Urinary bladder (tissue), 3 donors: ENCODE measurements at regions not wholly inside any gene's neighbourhood (a gene's known extent, or its start where the extent isn't known, plus 50 kb on each side); places are given as distances from the start of the nearest gene placed in this dataset.

ENCODE experiments used
- DNase-seq: peaks from one replicate; pipeline ENCODE4 v3.0.0-alpha.2; 2015; ENCODE audit errors: extremely low spot score
- H3K27ac ChIP-seq: one replicate; pipeline ENCODE4 v1.5.1; 2013; ENCODE audit warnings: low read depth, mild to moderate bottlenecking, moderate library complexity
- H3K36me3 ChIP-seq: one replicate; pipeline ENCODE4 v1.6.1; 2013; ENCODE audit warnings: mild to moderate bottlenecking, moderate library complexity; ENCODE audit not compliant: insufficient read depth
- H3K4me1 ChIP-seq: one replicate; pipeline ENCODE4 v1.6.1; 2013; ENCODE audit warnings: mild to moderate bottlenecking, moderate library complexity; ENCODE audit not compliant: insufficient read depth
- H3K4me3 ChIP-seq: one replicate; pipeline ENCODE4 v1.5.1; 2013; ENCODE audit warnings: low read depth, low read length
- WGBS: extraction: QIAGEN DNeasy Blood & Tissue Kit; methylation state at CpG from one replicate; pipeline ENCODE4 v1.1.7; 2013; 5-methylcytosine and 5-hydroxymethylcytosine counted together
- donor health status: healthy with polysubstance abuse.
- donor health status: healthy.

DNA sequence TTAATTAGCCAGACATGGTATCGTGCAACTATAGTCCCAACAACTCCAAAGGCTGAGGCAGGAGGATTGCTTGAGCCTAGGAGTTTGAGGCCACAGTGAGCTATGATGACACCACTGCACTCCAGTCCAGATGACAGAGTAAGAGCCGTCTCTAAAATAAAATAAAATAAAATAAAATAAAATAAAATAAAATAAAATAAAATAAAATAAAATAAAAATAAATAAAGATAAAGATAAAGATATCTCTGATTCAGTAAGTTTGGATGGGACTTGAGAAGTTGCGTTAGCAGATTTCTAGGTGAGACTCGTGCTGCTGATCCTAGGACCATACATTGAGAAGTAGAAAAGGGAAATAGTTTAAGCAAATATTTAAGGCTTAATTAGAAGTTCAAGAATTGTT lies 254.8 kb upstream of the FAM241A start:
- no peak overlapping the region for H3K27ac ChIP-seq
- H3K4me3 ChIP-seq = no peak overlapping the region
- H3K36me3 ChIP-seq = no peaks in the 10 kb centered on the region
- no peaks in the 10 kb centered on the region for H3K4me1 ChIP-seq
- WGBS = 90% methylated on average over 4 of the region's 4 CpGs
- DNase-seq = no peak

DNA sequence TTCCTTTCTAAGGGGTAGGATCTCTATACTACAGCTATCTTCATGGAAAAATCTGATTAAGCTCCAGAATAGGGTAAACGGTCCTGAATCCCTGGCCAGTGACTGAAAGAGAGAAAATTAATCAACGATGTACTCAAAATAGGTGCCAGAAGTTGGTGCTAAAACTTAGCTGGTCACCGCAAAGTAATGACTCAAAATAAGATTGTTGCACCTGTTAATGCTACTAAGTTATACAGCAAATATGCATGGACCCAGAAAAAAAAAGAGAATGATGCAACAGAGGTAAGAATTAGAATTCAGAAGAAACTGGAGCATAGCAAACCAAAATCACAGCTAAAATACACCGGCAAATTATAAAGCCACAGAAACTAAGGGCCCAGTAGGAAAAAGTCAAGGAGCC lies 239.7 kb upstream of the FAM241A start:
- 86% methylated on average over 4 of the region's 4 CpGs for WGBS
- Histone ChIP-seq H3K36me3 (no peaks in the 10 kb centered on the region), H3K27ac (no peak overlapping the region), H3K4me3 (no peak overlapping the region), H3K4me1 (no peaks in the 10 kb centered on the region)
- DNase-seq = no peak

DNA sequence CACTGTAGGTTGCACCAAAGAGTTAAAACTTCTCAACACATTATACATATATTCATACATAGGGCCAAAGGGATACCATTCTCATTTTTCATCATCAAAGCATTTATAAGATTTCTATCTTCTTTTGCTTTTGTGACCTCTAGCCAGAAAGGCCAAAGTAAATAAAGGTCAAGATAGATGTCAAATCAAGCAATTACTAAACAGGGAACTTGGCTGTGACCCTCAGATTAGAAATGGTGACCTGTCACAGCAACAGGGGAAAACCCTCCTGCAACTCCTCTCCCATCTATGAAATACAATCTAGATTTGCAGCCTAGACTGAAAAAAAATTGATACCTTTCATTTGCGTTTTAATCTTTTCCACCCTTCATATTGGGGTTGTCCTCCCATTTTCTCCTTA lies 225.6 kb upstream of the FAM241A start:
- DNase-seq = no peak
- no peaks in the 10 kb centered on the region for H3K36me3 ChIP-seq
- H3K4me3 ChIP-seq = no peak overlapping the region
- no peak overlapping the region for H3K27ac ChIP-seq
- no peaks in the 10 kb centered on the region for H3K4me1 ChIP-seq
- 85% methylated on average over 1 of the region's 1 CpG for WGBS

DNA sequence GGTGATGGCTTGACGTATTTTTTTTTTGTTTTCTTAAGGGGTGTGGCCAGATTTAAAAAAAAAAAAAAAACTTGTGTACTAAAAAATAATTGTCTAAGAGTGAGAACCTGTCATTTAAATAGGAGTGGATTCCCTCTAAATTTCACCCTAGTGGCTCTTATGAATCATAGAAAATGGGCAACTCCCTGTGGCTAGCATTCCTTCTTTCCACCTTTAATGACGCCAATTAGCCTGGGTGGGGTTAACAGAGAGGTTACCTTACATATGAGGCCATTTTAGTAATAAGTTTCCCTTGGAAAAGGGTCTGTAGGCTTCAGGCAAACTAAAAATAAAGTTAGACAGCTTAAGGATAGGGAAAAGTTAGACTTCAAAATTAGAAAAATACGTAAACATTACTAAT lies 223.5 kb upstream of the FAM241A start:
- DNase-seq = no peak
- Histone ChIP-seq H3K36me3 (no peaks in the 10 kb centered on the region), H3K4me3 (no peak overlapping the region), H3K27ac (no peak overlapping the region), H3K4me1 (no peaks in the 10 kb centered on the region)
- WGBS = 80% methylated on average over 3 of the region's 3 CpGs

DNA sequence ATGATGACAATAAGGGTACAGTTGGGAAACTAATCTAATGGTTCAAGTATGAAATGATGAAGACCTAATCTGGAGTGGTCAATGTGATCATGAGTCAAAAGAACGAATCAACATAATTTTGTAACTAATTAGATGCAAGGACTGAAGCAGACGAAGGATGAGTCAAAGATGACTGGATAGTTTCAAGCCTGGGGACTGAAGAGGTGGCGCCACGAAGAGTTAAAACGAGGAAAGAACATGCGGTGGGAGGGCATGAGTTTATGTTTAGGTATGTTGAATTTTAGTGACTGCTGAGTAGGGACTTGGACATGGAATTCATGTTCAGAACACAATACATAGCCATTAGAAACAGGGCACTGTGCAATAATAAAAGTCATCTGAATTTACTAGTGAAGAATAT lies 221.5 kb upstream of the FAM241A start:
- no peak for DNase-seq
- Histone ChIP-seq H3K27ac (no peak overlapping the region), H3K36me3 (no peaks in the 10 kb centered on the region), H3K4me3 (no peak overlapping the region), H3K4me1 (no peaks in the 10 kb centered on the region)
- 91% methylated on average over 6 of the region's 6 CpGs for WGBS

DNA sequence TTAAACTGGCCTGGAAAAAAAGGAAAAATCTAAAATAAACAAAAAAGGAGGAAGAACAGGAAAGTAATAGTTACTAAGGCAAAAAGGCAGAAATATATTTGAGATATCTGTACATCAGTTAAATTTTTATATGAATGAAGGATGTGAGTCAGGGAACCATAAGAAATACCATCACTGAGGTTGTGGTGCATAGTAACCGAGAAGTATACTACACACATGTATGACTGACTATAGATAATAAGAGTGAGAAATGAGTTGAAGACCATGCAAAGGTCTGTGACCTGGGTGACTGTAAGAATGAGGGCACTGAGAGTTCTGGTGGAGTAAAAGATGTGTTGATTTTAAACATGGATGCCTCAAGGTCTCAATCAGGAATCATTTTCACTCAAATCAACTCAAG lies 220.6 kb upstream of the FAM241A start:
- Histone ChIP-seq H3K36me3 (no peaks in the 10 kb centered on the region), H3K4me3 (no peak overlapping the region), H3K4me1 (no peaks in the 10 kb centered on the region), H3K27ac (no peak overlapping the region)
- DNase-seq = no peak
- 91% methylated on average over 1 of the region's 1 CpG for WGBS

DNA sequence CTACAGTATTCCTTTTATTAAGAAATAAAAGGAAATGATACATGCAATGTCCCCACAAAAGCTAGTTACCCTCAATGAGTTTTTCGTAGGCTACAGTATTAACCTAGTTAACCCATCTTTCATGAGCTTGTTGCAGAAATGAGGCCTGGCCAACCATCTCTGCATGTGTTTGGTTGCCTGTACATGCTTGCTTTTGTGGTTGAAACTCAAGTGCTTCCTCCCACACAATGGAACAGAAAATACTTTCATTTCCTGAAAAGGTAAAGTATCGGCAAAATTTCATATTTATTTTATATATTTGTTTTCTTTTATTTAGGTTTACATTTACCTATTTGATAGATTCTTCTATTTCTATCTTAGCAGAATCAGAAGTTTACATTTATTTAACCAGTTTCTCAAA lies 214.6 kb upstream of the FAM241A start:
- Histone ChIP-seq H3K4me1 (no peaks in the 10 kb centered on the region), H3K27ac (no peak overlapping the region), H3K4me3 (no peak overlapping the region), H3K36me3 (no peaks in the 10 kb centered on the region)
- DNase-seq = no peak
- 79% methylated on average over 2 of the region's 2 CpGs for WGBS

DNA sequence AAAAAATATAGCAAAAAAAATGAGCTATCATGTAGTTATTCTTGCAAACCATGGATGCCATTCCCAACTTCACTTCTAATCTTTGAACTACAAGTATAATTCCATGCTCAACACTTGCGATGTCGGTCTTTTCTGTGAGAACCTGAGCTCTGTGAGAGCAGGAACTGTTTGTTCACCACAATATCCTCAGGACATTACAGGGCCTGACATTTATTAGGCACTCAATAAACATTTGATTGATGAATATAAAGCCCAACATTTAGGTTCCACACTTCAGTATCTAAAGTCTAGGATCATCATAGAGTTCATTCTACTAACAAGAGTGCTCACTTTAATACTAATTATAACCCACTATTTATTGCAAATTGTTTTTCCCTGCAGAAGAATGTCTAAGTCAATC lies 211.6 kb upstream of the FAM241A start:
- Histone ChIP-seq H3K27ac (no peak overlapping the region), H3K36me3 (no peaks in the 10 kb centered on the region), H3K4me3 (no peak overlapping the region), H3K4me1 (no peaks in the 10 kb centered on the region)
- WGBS = 42% methylated on average over 2 of the region's 2 CpGs
- DNase-seq = no peak

DNA sequence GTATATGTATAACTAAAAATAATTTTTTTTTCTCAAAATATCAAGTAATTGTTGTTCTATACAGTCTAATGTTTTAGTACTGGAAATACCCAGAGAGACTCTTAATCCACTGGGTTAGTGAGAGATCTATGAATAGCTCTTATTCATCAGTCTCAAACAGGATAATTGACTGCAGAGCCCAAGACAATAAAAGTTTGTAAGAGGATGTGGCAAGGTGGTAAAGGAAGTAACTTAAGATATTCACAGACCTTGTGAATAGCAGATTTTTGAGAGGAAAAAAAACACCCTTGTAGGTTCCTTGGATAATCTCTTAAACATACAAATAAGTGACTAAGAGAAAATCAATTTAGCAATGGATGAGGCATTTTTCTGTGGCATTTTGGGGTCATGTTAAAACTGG lies 210.9 kb upstream of the FAM241A start:
- no peaks in the 10 kb centered on the region for H3K36me3 ChIP-seq
- H3K27ac ChIP-seq = no peak overlapping the region
- H3K4me1 ChIP-seq = no peaks in the 10 kb centered on the region
- no peak overlapping the region for H3K4me3 ChIP-seq
- no peak for DNase-seq

DNA sequence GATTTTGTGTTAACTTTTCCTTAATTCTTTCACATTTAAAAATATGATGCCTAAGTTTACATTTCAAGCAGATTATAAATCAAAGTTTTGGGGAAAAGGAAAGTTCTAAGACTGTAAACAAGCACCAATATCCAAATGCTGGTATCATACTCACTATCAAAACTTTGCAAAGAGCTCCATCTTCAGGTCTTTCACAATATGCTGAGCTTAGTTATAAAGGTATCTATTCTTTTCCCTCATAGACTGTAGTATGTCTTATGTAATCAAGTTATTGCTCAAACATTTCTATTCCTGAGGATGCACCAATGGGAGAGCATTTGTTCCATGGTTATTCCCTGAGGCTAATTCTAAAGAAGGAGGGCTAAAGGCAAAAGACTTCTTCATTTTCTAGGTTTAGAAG lies 207.9 kb upstream of the FAM241A start:
- Histone ChIP-seq H3K27ac (no peak overlapping the region), H3K36me3 (no peaks in the 10 kb centered on the region), H3K4me1 (no peaks in the 10 kb centered on the region), H3K4me3 (no peak overlapping the region)
- no peak for DNase-seq

DNA sequence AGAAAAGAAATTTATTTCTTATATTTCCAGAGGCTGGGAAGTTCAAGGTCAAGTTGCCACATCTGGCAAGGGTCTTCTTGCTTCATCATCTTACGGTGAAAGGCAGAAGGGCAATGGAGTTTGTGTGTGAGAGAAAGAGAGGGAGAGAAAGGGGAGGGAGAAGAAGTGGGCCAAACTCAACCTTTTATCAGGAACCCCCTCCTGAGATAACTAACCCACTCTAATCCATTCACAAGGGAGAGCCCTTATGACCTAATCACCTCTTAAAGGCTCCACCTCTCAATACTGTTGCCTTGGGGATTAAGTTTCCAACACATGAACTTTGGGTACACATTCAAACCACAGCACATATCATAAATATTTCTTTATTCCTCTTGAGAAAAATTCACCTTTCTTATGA lies 203.3 kb upstream of the FAM241A start:
- no peaks in the 10 kb centered on the region for H3K4me1 ChIP-seq
- WGBS = 91% methylated on average over 1 of the region's 1 CpG
- no peak for DNase-seq
- H3K4me3 ChIP-seq = no peak overlapping the region
- H3K27ac ChIP-seq = no peak overlapping the region
- H3K36me3 ChIP-seq = no peaks in the 10 kb centered on the region

DNA sequence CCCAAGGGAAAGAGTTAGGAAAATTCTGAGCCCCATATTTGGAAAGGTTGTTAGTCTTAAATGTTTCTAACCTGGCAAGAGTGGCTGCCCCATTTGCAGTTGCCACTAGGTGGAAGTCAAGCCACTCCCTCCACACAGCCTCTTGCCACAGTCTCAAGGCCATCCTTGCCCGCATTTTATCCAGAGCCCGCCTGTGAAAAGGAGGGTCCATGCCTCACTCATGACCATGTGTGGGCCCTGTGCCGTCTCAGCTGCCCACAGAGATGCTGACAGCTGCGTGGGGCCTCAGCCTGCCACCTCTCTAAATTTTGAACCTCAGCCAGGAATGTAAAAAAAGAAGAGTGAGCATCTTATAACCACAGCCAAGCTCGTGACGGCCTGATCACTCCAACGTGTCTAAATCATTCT lies 201.5 kb upstream of the FAM241A start:
- H3K36me3 ChIP-seq = no peaks in the 10 kb centered on the region
- no peak overlapping the region for H3K4me3 ChIP-seq
- no peak overlapping the region for H3K27ac ChIP-seq
- no peak for DNase-seq
- no peaks in the 10 kb centered on the region for H3K4me1 ChIP-seq
- 19% methylated on average over 7 of the region's 7 CpGs for WGBS

DNA sequence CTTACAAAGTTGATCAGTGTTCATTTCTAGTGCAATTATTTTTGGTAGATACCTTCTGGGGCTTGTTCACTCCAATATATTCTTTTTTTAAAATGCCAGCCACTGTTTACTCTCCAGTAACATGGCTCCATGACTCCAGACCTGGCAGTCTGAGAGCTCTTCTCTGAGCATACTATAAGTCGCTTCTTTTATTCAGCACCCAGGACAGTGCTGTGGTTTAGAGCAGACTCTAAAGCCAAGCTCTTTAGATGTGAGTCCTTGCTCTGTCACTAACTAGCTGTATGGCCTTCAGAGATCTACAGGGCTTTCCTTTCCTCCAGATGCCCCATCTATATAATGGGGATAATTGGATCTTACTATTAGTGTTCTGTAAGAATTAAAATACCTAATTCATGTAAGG lies 200.2 kb upstream of the FAM241A start:
- Histone ChIP-seq H3K27ac (no peak overlapping the region), H3K4me3 (no peak overlapping the region), H3K36me3 (no peaks in the 10 kb centered on the region), H3K4me1 (no peaks in the 10 kb centered on the region)
- 67% methylated on average over 1 of the region's 1 CpG for WGBS
- no peak for DNase-seq

DNA sequence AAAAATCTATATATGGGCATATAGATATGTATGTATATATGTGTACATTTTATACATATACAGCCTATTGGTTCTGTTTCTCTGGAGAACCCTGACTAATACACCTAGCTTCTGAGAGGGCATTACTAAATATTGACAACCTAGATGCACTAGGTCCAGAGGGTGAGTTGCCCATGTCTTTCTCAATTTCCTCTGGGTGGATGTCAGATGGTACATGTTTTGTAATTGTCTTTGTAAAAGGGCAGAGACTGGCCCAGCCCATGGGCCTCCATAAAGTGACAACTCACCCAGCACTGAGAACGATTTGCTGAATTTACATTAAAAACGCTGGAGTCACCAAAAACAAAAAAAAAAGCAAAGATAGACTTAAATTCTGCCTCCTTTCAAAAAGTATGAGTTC lies 198.5 kb upstream of the FAM241A start:
- Histone ChIP-seq H3K4me3 (no peak overlapping the region), H3K27ac (no peak overlapping the region), H3K36me3 (no peaks in the 10 kb centered on the region), H3K4me1 (no peaks in the 10 kb centered on the region)
- DNase-seq = no peak
- WGBS = 83% methylated on average over 2 of the region's 2 CpGs

DNA sequence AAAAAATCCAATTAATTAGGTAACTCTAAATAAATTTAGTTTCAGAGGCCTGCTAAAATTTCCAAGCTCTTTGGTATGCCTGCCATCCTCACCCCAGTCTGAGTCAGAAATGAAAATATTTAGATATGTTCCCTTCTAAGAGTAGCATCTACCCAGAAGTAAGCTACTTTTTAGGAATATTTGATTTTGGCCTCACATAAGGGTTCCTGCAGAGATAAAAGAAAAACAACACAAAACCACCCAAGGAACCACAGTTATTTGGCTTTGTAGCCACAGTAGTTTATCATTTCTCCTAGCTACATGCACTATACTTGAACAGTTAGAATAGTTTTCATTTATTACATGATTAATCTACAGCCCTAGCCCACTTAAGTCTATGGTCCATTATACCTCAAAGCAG lies 192.6 kb upstream of the FAM241A start:
- Histone ChIP-seq H3K36me3 (no peaks in the 10 kb centered on the region), H3K4me1 (no peaks in the 10 kb centered on the region), H3K4me3 (no peak overlapping the region), H3K27ac (no peak overlapping the region)
- no peak for DNase-seq
